ENCODE measurements at regions not wholly inside any gene's neighbourhood (a gene's known extent, or its start where the extent isn't known, plus 50 kb on each side); places are given as distances from the start of the nearest gene placed in this dataset.

- Histone ChIP-seq H3K27me3 (ENCODE audit: control insufficient read depth, insufficient read depth, low read length) (no peaks in the 10 kb centered on the region), H4K8ac (ENCODE audit: low read depth in 2 of 2, low read length in 2 of 2) (no peak overlapping the region), H2BK15ac (ENCODE audit: low read depth, low read length) (no peak overlapping the region), H3K14ac (replicated peaks; ENCODE audit: low read depth, low read length) (no peak overlapping the region), H3K56ac (ENCODE audit: extremely low read depth, insufficient read depth, low read length) (no peak overlapping the region), H3K4me2 (ENCODE audit: low read depth, low read length) (no peak overlapping the region), H2BK20ac (ENCODE audit: low read depth, low read length) (no peak overlapping the region), H3K79me1 (ENCODE audit: low read depth in 1 of 2, low read length in 2 of 2) (no peaks in the 10 kb centered on the region), H3K18ac (ENCODE audit: low read depth, low read length) (no peak overlapping the region), H3K9ac (ENCODE audit: low read depth, low read length) (no peak overlapping the region), H3K23ac (ENCODE audit: low read depth, low read length) (no peak overlapping the region), H3K9me1 (ENCODE audit: insufficient read depth, low read length) (no peaks in the 10 kb centered on the region), H4K20me1 (ENCODE audit: insufficient read depth, low read length) (no peaks in the 10 kb centered on the region), H4K91ac (ENCODE audit: insufficient read depth, low read depth, low read length) (no peak overlapping the region), H3K4ac (ENCODE audit: low read depth, low read length) (no peak overlapping the region), H2BK120ac (ENCODE audit: low read depth, low read length) (no peak overlapping the region), H2AK5ac (ENCODE audit: low read depth, low read length) (no peak overlapping the region), H3K27ac (ENCODE audit: insufficient read depth, low read length) (no peak overlapping the region), H3K9me3 (ENCODE audit: control insufficient read depth, insufficient read depth, low read length) (no peaks in the 10 kb centered on the region), H3K4me3 (ENCODE audit: insufficient read depth, low read depth, low read length) (no peak overlapping the region), H3K36me3 (ENCODE audit: control insufficient read depth, insufficient read depth, low read length) (no peaks in the 10 kb centered on the region), H2AK9ac (replicated peaks; ENCODE audit: low read depth, low read length, poor library complexity) (no peak overlapping the region), H2AFZ (replicated peaks; ENCODE audit: low read length, poor library complexity) (no peak overlapping the region), H2BK5ac (ENCODE audit: low read depth, low read length, poor library complexity, severe bottlenecking) (no peak overlapping the region), H3K4me1 (ENCODE audit: control insufficient read depth, insufficient read depth, low read length) (no peaks in the 10 kb centered on the region), H4K5ac (ENCODE audit: low read depth, low read length) (no peak overlapping the region)
- DNase-seq (no peak), ATAC-seq (ENCODE audit: low read depth) (no peak)
- BruUV-seq (replicated peaks): no TSS peak
- TF ChIP-seq FOS (IDR thresholded peaks at IDR 0.05; ENCODE audit: low read depth, low read length) (no peak), CEBPB (IDR thresholded peaks at IDR 0.05; ENCODE audit: low read depth, low read length) (no peak), RFX5 (IDR thresholded peaks at IDR 0.05; ENCODE audit: low read depth, low read length) (no peak), MXI1 (IDR thresholded peaks at IDR 0.05; ENCODE audit: borderline replicate concordance, low read depth, low read length) (no peak), MAFK (IDR thresholded peaks at IDR 0.05; ENCODE audit: low read depth, low read length) (peak; percentile 92), RCOR1 (IDR thresholded peaks at IDR 0.05; ENCODE audit: insufficient replicate concordance, low read length) (no peak)
- 40% methylated on average over 1 of the region's 3 CpGs; no CpG with 5 or more reads in 1 of the 2 experiments for WGBS, 2 experiments (ENCODE audit: extremely low coverage in 2 of 2, insufficient read length in 1 of 2)
- POLR2A ChIA-PET (ENCODE audit: unreplicated experiment): no interaction called here
- in situ Hi-C loops (cut with MboI; ENCODE audit: low sequenced_read_pairs) (no loop called here), intact Hi-C loops (cut with micrococcal nuclease) (no loop called here), dilution Hi-C loops (cut with HindIII; ENCODE audit: low sequenced_read_pairs, unreplicated experiment) (no loop called here)
- CTCF ChIA-PET: no interaction called here
These were observed 440.1 kb downstream of the NUF2 start for GRCh38 chr1:163761898-163762297.

Measured in IMR-90 (cell line).